ENCODE measurements at regions not wholly inside any gene's neighbourhood (a gene's known extent, or its start where the extent isn't known, plus 50 kb on each side); places are given as distances from the start of the nearest gene placed in this dataset.

DNA sequence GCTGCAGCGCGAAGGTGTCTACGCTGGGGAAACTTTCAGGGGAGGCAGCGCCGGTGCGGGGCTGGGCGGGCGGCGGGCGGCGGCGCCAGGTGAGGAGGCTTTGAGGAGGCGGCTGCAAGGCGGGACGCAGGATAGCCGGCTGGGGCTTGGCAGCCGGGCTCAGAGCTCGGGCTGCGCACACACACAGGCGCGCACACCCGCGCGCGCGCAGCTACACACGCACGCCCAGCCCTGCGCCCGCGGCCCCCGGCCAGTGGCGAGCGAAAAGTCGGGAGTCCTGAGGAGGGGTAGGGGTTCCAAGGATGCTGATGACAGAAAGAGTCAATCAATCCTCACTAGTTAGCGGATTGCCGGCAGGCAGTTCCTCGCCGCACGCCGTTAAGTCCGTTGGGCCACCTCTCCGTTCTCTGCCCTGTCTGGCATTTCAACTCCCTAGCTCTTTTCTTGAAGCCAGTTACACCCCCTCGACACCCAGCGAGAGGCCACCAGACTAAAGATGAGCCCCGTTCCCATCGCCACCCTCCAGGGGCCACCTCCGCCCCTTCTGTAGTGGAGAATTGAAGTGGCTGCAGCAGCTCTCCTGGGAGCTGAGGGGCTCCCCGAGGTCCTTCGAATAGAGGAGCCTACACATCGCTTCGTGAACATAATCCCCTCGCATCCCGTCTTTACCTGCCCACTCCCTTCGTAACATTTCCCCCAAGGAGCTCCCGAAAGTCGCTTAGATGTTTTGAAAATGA, 1640.3 kb upstream of the C9orf72 start, which contains the start of gene LINGO2:
Gene LINGO2, minus strand, starts transcription at position 185 of the 737 bp plus-strand sequence.
- Mint-ChIP-seq H3K4me3 (peak within 1 kb of the TSS; percentile 94), H3K36me3 (no peaks in the 10 kb centered on the region), H3K27ac (peak within 1 kb of the TSS; percentile 42), H3K9me3 (no peaks in the 10 kb centered on the region), H3K27me3 (ENCODE audit: insufficient read depth, low read depth) (peaks cover 40% of the 10 kb centered on the region), H3K4me1 (peaks cover 13% of the 10 kb centered on the region)
- H3K9me3 ChIP-seq (ENCODE audit: low read depth), result no peaks in the 10 kb centered on the region
- TF ChIP-seq EZH2phosphoT487 (IDR thresholded peaks at IDR 0.05) (peak; percentile 42), EZH2 (IDR thresholded peaks at IDR 0.05) (no peak)
- H3K4me3 ChIP-seq, result peak within 1 kb of the TSS; percentile 63
- H3K9ac ChIP-seq, result no peak within 1 kb of the TSS
- no peaks in the 10 kb centered on the region for H3K36me3 ChIP-seq
- no peaks in the 10 kb centered on the region for H3K79me2 ChIP-seq (ENCODE audit: low read depth)
- H4K20me1 ChIP-seq (ENCODE audit: low read depth), result no peaks in the 10 kb centered on the region
- no peak within 1 kb of the TSS for H3K27ac ChIP-seq
- H3F3A ChIP-seq (ENCODE audit: low read depth), result peaks cover 25% of the 10 kb centered on the region
- no peaks in the 10 kb centered on the region for H3K4me1 ChIP-seq
- H3K4me2 ChIP-seq, result peak within 1 kb of the TSS; percentile 90
- peaks cover 79% of the 10 kb centered on the region for H3K27me3 ChIP-seq
- peak; percentile 69 for DNase-seq (ENCODE audit: low spot score)
- H2AFZ ChIP-seq (replicated peaks), result peak within 1 kb of the TSS; percentile 81

DNA sequence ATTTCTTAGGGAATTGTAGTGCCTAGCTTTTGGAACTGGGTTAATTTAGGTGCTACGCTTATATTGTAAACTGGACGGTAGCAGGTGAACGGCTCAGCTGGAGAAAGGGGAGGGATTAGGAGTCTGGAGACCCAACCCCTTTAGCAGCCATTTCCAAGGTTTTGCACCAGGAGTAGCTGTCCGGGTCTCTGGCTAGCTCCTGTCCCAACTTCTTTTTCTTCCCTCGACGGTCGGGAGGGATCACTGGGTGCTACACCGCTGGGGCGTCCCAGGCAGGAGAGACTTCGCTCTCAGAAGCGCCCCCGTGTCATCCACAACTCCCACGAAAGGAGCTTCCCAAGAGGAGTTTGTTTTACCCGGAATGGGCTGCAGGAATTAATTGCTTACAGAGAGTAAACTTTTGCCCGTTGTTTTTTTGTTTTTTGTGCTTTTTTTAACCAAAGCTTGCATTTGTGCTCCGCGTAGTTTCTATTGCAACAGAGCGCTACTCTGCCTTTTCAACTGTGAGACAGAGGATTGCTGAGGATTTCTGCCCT, 1640.9 kb upstream of the C9orf72 start:
- Histone ChIP-seq H3K4me1 (no peaks in the 10 kb centered on the region), H2AFZ (replicated peaks) (peak overlapping the region; percentile 81), H3K36me3 (no peaks in the 10 kb centered on the region), H3K4me3 (peak overlapping the region; percentile 63), H3K79me2 (ENCODE audit: low read depth) (no peaks in the 10 kb centered on the region), H3K27ac (no peak overlapping the region), H3K9me3 (ENCODE audit: low read depth) (no peaks in the 10 kb centered on the region), H3K4me2 (peak overlapping the region; percentile 90), H3F3A (ENCODE audit: low read depth) (peaks cover 25% of the 10 kb centered on the region), H3K9ac (no peak overlapping the region), H4K20me1 (ENCODE audit: low read depth) (no peaks in the 10 kb centered on the region), H3K27me3 (peaks cover 79% of the 10 kb centered on the region)
- H3K27ac Mint-ChIP-seq, result no peak overlapping the region
- H3K9me3 Mint-ChIP-seq, result no peaks in the 10 kb centered on the region
- TF ChIP-seq EZH2phosphoT487 (IDR thresholded peaks at IDR 0.05) (no peak), EZH2 (IDR thresholded peaks at IDR 0.05) (no peak)
- TF ChIP-seq, protein P1, sequence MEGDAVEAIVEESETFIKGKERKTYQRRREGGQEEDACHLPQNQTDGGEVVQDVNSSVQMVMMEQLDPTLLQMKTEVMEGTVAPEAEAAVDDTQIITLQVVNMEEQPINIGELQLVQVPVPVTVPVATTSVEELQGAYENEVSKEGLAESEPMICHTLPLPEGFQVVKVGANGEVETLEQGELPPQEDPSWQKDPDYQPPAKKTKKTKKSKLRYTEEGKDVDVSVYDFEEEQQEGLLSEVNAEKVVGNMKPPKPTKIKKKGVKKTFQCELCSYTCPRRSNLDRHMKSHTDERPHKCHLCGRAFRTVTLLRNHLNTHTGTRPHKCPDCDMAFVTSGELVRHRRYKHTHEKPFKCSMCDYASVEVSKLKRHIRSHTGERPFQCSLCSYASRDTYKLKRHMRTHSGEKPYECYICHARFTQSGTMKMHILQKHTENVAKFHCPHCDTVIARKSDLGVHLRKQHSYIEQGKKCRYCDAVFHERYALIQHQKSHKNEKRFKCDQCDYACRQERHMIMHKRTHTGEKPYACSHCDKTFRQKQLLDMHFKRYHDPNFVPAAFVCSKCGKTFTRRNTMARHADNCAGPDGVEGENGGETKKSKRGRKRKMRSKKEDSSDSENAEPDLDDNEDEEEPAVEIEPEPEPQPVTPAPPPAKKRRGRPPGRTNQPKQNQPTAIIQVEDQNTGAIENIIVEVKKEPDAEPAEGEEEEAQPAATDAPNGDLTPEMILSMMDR (IDR thresholded peaks at IDR 0.05), result no peak
- peaks cover 40% of the 10 kb centered on the region for H3K27me3 Mint-ChIP-seq (ENCODE audit: insufficient read depth, low read depth)
- DNase-seq (ENCODE audit: low spot score), result peak; percentile 77
- no peaks in the 10 kb centered on the region for H3K36me3 Mint-ChIP-seq
- peaks cover 13% of the 10 kb centered on the region for H3K4me1 Mint-ChIP-seq
- peak overlapping the region; percentile 94 for H3K4me3 Mint-ChIP-seq

DNA sequence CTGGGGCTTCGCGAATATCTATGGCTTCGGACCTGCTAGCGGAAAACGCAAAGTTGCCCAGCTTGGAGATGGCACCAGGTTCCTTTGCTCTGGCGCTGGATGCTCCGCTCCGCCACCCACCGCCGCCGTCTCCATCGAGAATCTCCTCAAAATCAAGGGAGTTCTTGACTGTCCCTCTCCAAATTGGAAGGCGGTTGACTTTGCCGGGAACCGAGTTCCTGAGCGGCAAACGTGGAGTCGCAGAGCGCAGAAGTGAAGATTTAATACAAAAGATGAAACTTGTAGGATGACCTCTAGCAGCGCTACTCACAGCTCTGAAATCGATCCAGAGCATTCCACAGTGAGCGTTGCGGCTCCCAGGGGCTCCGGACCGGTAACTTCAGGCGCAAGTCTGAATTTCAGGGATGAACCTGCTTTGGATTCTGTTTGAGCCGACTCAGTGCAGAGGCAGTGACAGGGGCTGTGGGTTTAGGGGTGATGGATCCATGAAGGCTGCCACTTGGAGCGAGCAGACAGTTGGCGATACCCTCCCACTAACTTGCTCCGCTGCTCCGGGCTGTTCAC, 1641.5 kb upstream of the C9orf72 start:
- Histone ChIP-seq H3K36me3 (no peaks in the 10 kb centered on the region), H3K9ac (no peak overlapping the region), H3K4me1 (no peaks in the 10 kb centered on the region), H4K20me1 (ENCODE audit: low read depth) (no peaks in the 10 kb centered on the region), H3F3A (ENCODE audit: low read depth) (peaks cover 25% of the 10 kb centered on the region), H3K9me3 (ENCODE audit: low read depth) (no peaks in the 10 kb centered on the region), H3K4me3 (peak overlapping the region; percentile 63), H3K79me2 (ENCODE audit: low read depth) (no peaks in the 10 kb centered on the region), H3K27ac (no peak overlapping the region), H3K4me2 (peak overlapping the region; percentile 90), H2AFZ (replicated peaks) (peak overlapping the region; percentile 81), H3K27me3 (peaks cover 76% of the 10 kb centered on the region)
- DNase-seq (ENCODE audit: low spot score), result peak; percentile 47
- H3K4me1 Mint-ChIP-seq, result peaks cover 13% of the 10 kb centered on the region
- H3K27ac Mint-ChIP-seq, result no peak overlapping the region
- TF ChIP-seq EZH2phosphoT487 (IDR thresholded peaks at IDR 0.05), result no peak
- TF ChIP-seq, protein P1 (IDR thresholded peaks at IDR 0.05), result no peak
- TF ChIP-seq EZH2 (IDR thresholded peaks at IDR 0.05), result peak; percentile 53
- H3K4me3 Mint-ChIP-seq, result peak overlapping the region; percentile 94
- no peaks in the 10 kb centered on the region for H3K9me3 Mint-ChIP-seq
- H3K36me3 Mint-ChIP-seq, result no peaks in the 10 kb centered on the region
- peaks cover 40% of the 10 kb centered on the region for H3K27me3 Mint-ChIP-seq (ENCODE audit: insufficient read depth, low read depth)

Measured in neural progenitor cell (in vitro differentiated cells).